ENCODE measurements at regions not wholly inside any gene's neighbourhood (a gene's known extent, or its start where the extent isn't known, plus 50 kb on each side); places are given as distances from the start of the nearest gene placed in this dataset.

DNA sequence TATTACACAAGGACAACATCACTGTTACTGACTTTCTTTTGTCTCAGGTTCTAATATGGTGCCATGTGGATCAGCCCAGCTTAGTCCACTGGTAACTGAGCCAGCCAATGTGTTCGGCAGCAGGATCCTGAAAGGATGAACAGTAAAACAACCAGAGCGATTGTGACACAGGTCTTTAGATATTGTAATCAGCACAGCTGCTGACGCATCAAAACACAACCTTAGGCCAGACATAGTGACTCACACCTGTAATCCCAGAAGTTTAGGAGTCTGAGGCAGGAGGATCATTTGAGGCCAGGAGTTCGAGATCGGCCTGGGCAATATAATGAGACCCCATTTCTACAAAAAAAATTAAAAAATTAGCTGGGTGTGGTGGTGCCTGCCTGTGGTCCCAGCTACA is 183.4 kb upstream of the CDH20 start:
- no peak overlapping the region for H2AFZ ChIP-seq (replicated peaks; ENCODE audit: low read length, poor library complexity)
- in situ Hi-C loops (cut with MboI; ENCODE audit: low sequenced_read_pairs) (no loop called here), dilution Hi-C loops (cut with HindIII; ENCODE audit: low sequenced_read_pairs, unreplicated experiment) (no loop called here), intact Hi-C loops (cut with micrococcal nuclease) (no loop called here)
- peaks cover 11% of the 10 kb centered on the region; the same call in 1 of the 2 replicates for H3K9me3 ChIP-seq (ENCODE audit: control insufficient read depth, insufficient read depth, low read length)
- TF ChIP-seq RAD21 (IDR thresholded peaks at IDR 0.05; ENCODE audit: low read length) (no peak), RFX5 (IDR thresholded peaks at IDR 0.05; ENCODE audit: low read depth, low read length) (no peak), SMC3 (IDR thresholded peaks at IDR 0.05; ENCODE audit: low read depth, low read length) (no peak), MXI1 (IDR thresholded peaks at IDR 0.05; ENCODE audit: borderline replicate concordance, low read depth, low read length) (no peak)
- H2BK15ac ChIP-seq (ENCODE audit: low read depth, low read length) = no peak overlapping the region
- H2AK5ac ChIP-seq (ENCODE audit: low read depth, low read length) = no peak overlapping the region
- BruUV-seq (replicated peaks) = no TSS peak
- H4K91ac ChIP-seq (ENCODE audit: insufficient read depth, low read depth, low read length) = no peak overlapping the region
- H2AK9ac ChIP-seq (replicated peaks; ENCODE audit: low read depth, low read length, poor library complexity) = no peak overlapping the region
- H3K9me1 ChIP-seq (ENCODE audit: insufficient read depth, low read length) = no peaks in the 10 kb centered on the region
- no peak overlapping the region for H3K23ac ChIP-seq (ENCODE audit: low read depth, low read length)
- H4K8ac ChIP-seq (ENCODE audit: low read depth in 2 of 2, low read length in 2 of 2) = no peak overlapping the region
- no peak overlapping the region for H3K4ac ChIP-seq (ENCODE audit: low read depth, low read length)
- H3K36me3 ChIP-seq (ENCODE audit: control insufficient read depth, insufficient read depth, low read length) = no peaks in the 10 kb centered on the region
- H3K27me3 ChIP-seq (ENCODE audit: control insufficient read depth, insufficient read depth, low read length) = no peaks in the 10 kb centered on the region
- H3K14ac ChIP-seq (replicated peaks; ENCODE audit: low read depth, low read length) = no peak overlapping the region
- no peak overlapping the region for H3K9ac ChIP-seq (ENCODE audit: low read depth, low read length)
- no CpG with 5 or more reads among the region's 5 CpGs for WGBS, 2 experiments (ENCODE audit: extremely low coverage in 2 of 2, insufficient read length in 1 of 2)
- H2BK20ac ChIP-seq (ENCODE audit: low read depth, low read length) = no peak overlapping the region
- no peak overlapping the region for H4K5ac ChIP-seq (ENCODE audit: low read depth, low read length)
- no peak overlapping the region for H3K4me2 ChIP-seq (ENCODE audit: low read depth, low read length)
- H3K27ac ChIP-seq (ENCODE audit: insufficient read depth, low read length) = no peak overlapping the region
- H3K56ac ChIP-seq (ENCODE audit: extremely low read depth, insufficient read depth, low read length) = no peak overlapping the region
- DNase-seq = no peak
- H3K4me3 ChIP-seq (ENCODE audit: insufficient read depth, low read depth, low read length) = no peak overlapping the region
- no peaks in the 10 kb centered on the region for H4K20me1 ChIP-seq (ENCODE audit: insufficient read depth, low read length)
- no peak for ATAC-seq (ENCODE audit: low read depth)
- H2BK5ac ChIP-seq (ENCODE audit: low read depth, low read length, poor library complexity, severe bottlenecking) = no peak overlapping the region
- H3K4me1 ChIP-seq (ENCODE audit: control insufficient read depth, insufficient read depth, low read length) = no peaks in the 10 kb centered on the region
- ChIA-PET POLR2A (ENCODE audit: unreplicated experiment) (no interaction called here), CTCF (interaction anchor here (0.6 kb wide), 1 partner anchor 30 kb away, joined by 3 read pairs; no protein-coding TSS in a partner anchor)
- no peak overlapping the region for H2BK120ac ChIP-seq (ENCODE audit: low read depth, low read length)
- H3K18ac ChIP-seq (ENCODE audit: low read depth, low read length) = no peak overlapping the region
- no peaks in the 10 kb centered on the region for H3K79me1 ChIP-seq (ENCODE audit: low read depth in 1 of 2, low read length in 2 of 2)

Data from IMR-90 (cell line).